H1 (cell line): ENCODE measurements at regions not wholly inside any gene's neighbourhood (a gene's known extent, or its start where the extent isn't known, plus 50 kb on each side); places are given as distances from the start of the nearest gene placed in this dataset.

Experiments used
- CBX8 ChIP-seq: fragments of 300-800, 300-1000 bp; sonication (generic); IDR thresholded peaks from 2 replicates; pipeline ENCODE4 v1.7.1; 2016; ENCODE audit warnings: low read depth, low read length, borderline replicate concordance
- CTCF ChIP-seq, 3 experiments: IDR thresholded peaks; 1 replicate in 2 of 3; 2 replicates in 1 of 3; pipeline versions ENCODE4 v1.5.1 to v1.6.1; 2011; ENCODE audit warnings: low read length in 3 of 3, mild to moderate bottlenecking in 3 of 3, inconsistent platforms in 2 of 3, low read depth in 1 of 3, moderate library complexity in 1 of 3; ENCODE audit not compliant: insufficient read depth in 1 of 3; ENCODE audit errors: control extremely low read depth in 1 of 3
- RAD21 ChIP-seq, 2 experiments: IDR thresholded peaks in 1 of 2; conservative IDR thresholded peaks in 1 of 2; 2 replicates each; pipeline ENCODE4 v1.6.1; 2011; ENCODE audit warnings: low read depth in 2 of 2, low read length in 2 of 2, improper control_type of control experiment in 1 of 2, inconsistent platforms in 1 of 2, mild to moderate bottlenecking in 1 of 2, moderate library complexity in 1 of 2
- TEAD4 ChIP-seq: IDR thresholded peaks from 2 replicates; pipeline ENCODE4 v1.6.1; 2012; ENCODE audit warnings: low read depth, low read length, inconsistent platforms, mixed read lengths

GRCh38 chr5:104635227-104635626 lies 1072.6 kb upstream of the NUDT12 start:
- TF ChIP-seq RAD21 (IDR thresholded peaks at IDR 0.05 in 1 of 2, conservative IDR thresholded peaks at IDR 0.05 in 1 of 2; ENCODE audit: low read depth in 2 of 2, low read length in 2 of 2), result no peak
- TF ChIP-seq TEAD4, result no peak
- TF ChIP-seq CTCF (IDR thresholded peaks at IDR 0.05; ENCODE audit: control extremely low read depth in 1 of 3, insufficient read depth in 1 of 3, low read depth in 1 of 3, low read length in 3 of 3), result no peak
- no peak for TF ChIP-seq CBX8
